GM21786 (cell line): ENCODE measurements at regions not wholly inside any gene's neighbourhood (a gene's known extent, or its start where the extent isn't known, plus 50 kb on each side); places are given as distances from the start of the nearest gene placed in this dataset.
"Not testable (repeated sequence)": the region's sequence is repeated elsewhere in the genome, so short reads cannot be mapped to it uniquely, and the experiment has no call there.

ENCODE experiments used
- ATAC-seq: cut with Tn5 transposase; IDR thresholded peaks from one replicate; pipeline ENCODE4 v1.9.1; 2021; ENCODE audit not compliant: unreplicated experiment

- ATAC-seq, result no peak
Measured at GRCh38 chr3:152149832-152150231, 118.9 kb upstream of the MBNL1 start.

- ATAC-seq, result no peak
Measured at GRCh38 chr3:152151216-152151876, 117.4 kb upstream of the MBNL1 start.

GRCh38 chr3:152151877-152152765, 116.6 kb upstream of the MBNL1 start:
- ATAC-seq, result not testable (repeated sequence)

GRCh38 chr3:152153115-152153514, 115.6 kb upstream of the MBNL1 start:
- ATAC-seq, result not testable (repeated sequence)

GRCh38 chr3:152155246-152156020, 113.3 kb upstream of the MBNL1 start:
- ATAC-seq, result no peak

GRCh38 chr3:152156880-152157279, 111.8 kb upstream of the MBNL1 start:
- ATAC-seq, result no peak

- ATAC-seq, result no peak
Measured at GRCh38 chr3:152157337-152157736, 111.4 kb upstream of the MBNL1 start.

- no peak for ATAC-seq
Measured at GRCh38 chr3:152159328-152159727, 109.4 kb upstream of the MBNL1 start.

- no peak for ATAC-seq
Measured at GRCh38 chr3:152160350-152161011, 108.2 kb upstream of the MBNL1 start.

GRCh38 chr3:152172460-152172859, 96.3 kb upstream of the MBNL1 start:
- no peak for ATAC-seq

- no peak for ATAC-seq
Measured at GRCh38 chr3:152173627-152174026, 95.1 kb upstream of the MBNL1 start.

- no peak for ATAC-seq
Measured at GRCh38 chr3:152174876-152175527, 93.7 kb upstream of the MBNL1 start.

GRCh38 chr3:152175528-152175889, 93.2 kb upstream of the MBNL1 start:
- no peak for ATAC-seq

- no peak for ATAC-seq
Measured at GRCh38 chr3:152176241-152176640, 92.5 kb upstream of the MBNL1 start.

GRCh38 chr3:152176998-152177397, 91.7 kb upstream of the MBNL1 start:
- no peak for ATAC-seq

- ATAC-seq, result peak; percentile 97
Measured at GRCh38 chr3:152177757-152178156, 91.0 kb upstream of the MBNL1 start.

GRCh38 chr3:152183473-152183872, 85.3 kb upstream of the MBNL1 start:
- ATAC-seq, result peak; percentile 79

- no peak for ATAC-seq
Measured at GRCh38 chr3:152184971-152185686, 83.6 kb upstream of the MBNL1 start.

GRCh38 chr3:152185891-152186630, 82.7 kb upstream of the MBNL1 start:
- no peak for ATAC-seq
